GM06990 (cell line): ENCODE measurements at regions not wholly inside any gene's neighbourhood (a gene's known extent, or its start where the extent isn't known, plus 50 kb on each side); places are given as distances from the start of the nearest gene placed in this dataset.

Experiments used
- DNase-seq: peaks from one replicate; pipeline ENCODE4 v3.0.0-alpha.2; 2011; ENCODE audit not compliant: insufficient read length; ENCODE audit errors: extremely low read depth
- H3K27me3 ChIP-seq: replicated peaks from 2 replicates; pipeline ENCODE4 v1.6.0; 2011; ENCODE audit warnings: low read length; ENCODE audit not compliant: control insufficient read depth, insufficient read depth
- H3K36me3 ChIP-seq: 2 replicates; pipeline ENCODE4 v1.5.1; 2011; ENCODE audit warnings: low read length; ENCODE audit not compliant: control insufficient read depth, insufficient read depth
- H3K4me3 ChIP-seq: replicated peaks from 2 replicates; pipeline ENCODE4 v1.5.1; 2011; ENCODE audit warnings: low read depth, mild to moderate bottlenecking, control low read depth, low read length
- CTCF ChIP-seq: IDR thresholded peaks from 2 replicates; pipeline ENCODE4 v1.5.1; 2011; ENCODE audit warnings: low read length, control low read depth, mild to moderate bottlenecking, inconsistent platforms; ENCODE audit not compliant: insufficient read depth, poor library complexity, severe bottlenecking

GRCh38 chr13:46953941-46954340, 57.1 kb upstream of the HTR2A start:
- no peaks in the 10 kb centered on the region for H3K36me3 ChIP-seq
- TF ChIP-seq CTCF, result no peak
- H3K4me3 ChIP-seq, result no peak overlapping the region
- DNase-seq, result no peak
- no peaks in the 10 kb centered on the region for H3K27me3 ChIP-seq

- no peak overlapping the region for H3K4me3 ChIP-seq
- DNase-seq, result peak; percentile 55
- no peaks in the 10 kb centered on the region for H3K27me3 ChIP-seq
- no peak for TF ChIP-seq CTCF
- H3K36me3 ChIP-seq, result no peaks in the 10 kb centered on the region
These were observed 56.5 kb upstream of the HTR2A start for GRCh38 chr13:46953331-46953730.

- no peak for DNase-seq
- H3K4me3 ChIP-seq, result no peak overlapping the region
- no peak for TF ChIP-seq CTCF
- H3K36me3 ChIP-seq, result no peaks in the 10 kb centered on the region
- no peaks in the 10 kb centered on the region for H3K27me3 ChIP-seq
These were observed 54.7 kb upstream of the HTR2A start for GRCh38 chr13:46951516-46951915.

GRCh38 chr13:46949211-46949610, 52.4 kb upstream of the HTR2A start:
- no peak overlapping the region for H3K4me3 ChIP-seq
- no peak for DNase-seq
- TF ChIP-seq CTCF, result no peak
- no peaks in the 10 kb centered on the region for H3K36me3 ChIP-seq
- H3K27me3 ChIP-seq, result no peaks in the 10 kb centered on the region

- DNase-seq, result no peak
- no peak for TF ChIP-seq CTCF
These were observed 51.5 kb upstream of the HTR2A start for GRCh38 chr13:46948338-46948737.

More at GRCh38 chr13:46948338-46948737, 51.5 kb upstream of the HTR2A start:
- no peaks in the 10 kb centered on the region for H3K27me3 ChIP-seq
- no peaks in the 10 kb centered on the region for H3K36me3 ChIP-seq
- no peak overlapping the region for H3K4me3 ChIP-seq
